Stomach smooth muscle (tissue), 2 donors: ENCODE measurements at regions not wholly inside any gene's neighbourhood (a gene's known extent, or its start where the extent isn't known, plus 50 kb on each side); places are given as distances from the start of the nearest gene placed in this dataset.

Experiments used
- H3K27ac ChIP-seq: one replicate; pipeline ENCODE4 v1.7.0; 2013; ENCODE audit warnings: mild to moderate bottlenecking, low read length, inconsistent platforms
- H3K27me3 ChIP-seq, 2 donors: one replicate each; pipeline ENCODE4 v1.7.0; 2013; ENCODE audit warnings: low read length in 2 of 2; ENCODE audit not compliant: insufficient read depth in 2 of 2, control insufficient read depth in 1 of 2
- H3K36me3 ChIP-seq, 2 donors: one replicate each; pipeline ENCODE4 v1.7.0; 2013; ENCODE audit warnings: low read length in 2 of 2; ENCODE audit not compliant: control insufficient read depth in 2 of 2, insufficient read depth in 2 of 2
- H3K4me1 ChIP-seq: one replicate; pipeline ENCODE4 v1.7.0; 2013; ENCODE audit warnings: low read length; ENCODE audit not compliant: control insufficient read depth, insufficient read depth
- H3K4me3 ChIP-seq, 2 donors: one replicate each; pipeline ENCODE4 v1.7.0; 2013; ENCODE audit warnings: low read length in 2 of 2
- H3K9ac ChIP-seq, 2 donors: one replicate each; pipeline ENCODE4 v1.7.0; 2013; ENCODE audit warnings: low read length in 2 of 2, mild to moderate bottlenecking in 1 of 2
- H3K9me3 ChIP-seq, 2 donors: one replicate each; pipeline ENCODE4 v1.7.0; 2013; ENCODE audit warnings: low read length in 2 of 2; ENCODE audit not compliant: control insufficient read depth in 2 of 2
- donor health status: healthy.
- donor health status: Pancreatic carcinoma.

DNA sequence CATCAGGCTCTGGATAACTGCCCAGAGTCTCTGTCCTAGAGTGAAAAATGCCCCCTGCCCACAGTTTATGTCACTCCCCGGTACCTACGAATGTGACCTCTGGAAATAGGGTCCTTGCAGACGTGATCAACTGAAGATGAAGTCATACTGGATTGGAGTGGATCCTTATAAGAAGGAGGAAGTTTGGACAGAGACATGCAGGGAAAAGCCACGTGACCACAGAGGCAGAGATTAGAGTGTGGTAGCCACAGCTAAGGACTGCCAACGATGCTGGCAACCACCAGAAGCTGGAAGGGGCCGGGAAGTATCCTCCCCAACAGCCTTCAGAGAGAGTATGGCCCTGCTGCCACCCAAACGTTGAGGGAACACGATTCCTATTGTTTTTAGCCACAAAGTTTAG, 101.2 kb upstream of the NCOR2 start:
- Histone ChIP-seq H3K36me3 (no peaks in the 10 kb centered on the region), H3K27me3 (no peaks in the 10 kb centered on the region), H3K27ac (no peak overlapping the region), H3K4me1 (peaks cover 2% of the 10 kb centered on the region), H3K4me3 (no peak overlapping the region), H3K9me3 (peaks cover 3 to 10% of the 10 kb centered on the region in 2 donors), H3K9ac (no peak overlapping the region)

DNA sequence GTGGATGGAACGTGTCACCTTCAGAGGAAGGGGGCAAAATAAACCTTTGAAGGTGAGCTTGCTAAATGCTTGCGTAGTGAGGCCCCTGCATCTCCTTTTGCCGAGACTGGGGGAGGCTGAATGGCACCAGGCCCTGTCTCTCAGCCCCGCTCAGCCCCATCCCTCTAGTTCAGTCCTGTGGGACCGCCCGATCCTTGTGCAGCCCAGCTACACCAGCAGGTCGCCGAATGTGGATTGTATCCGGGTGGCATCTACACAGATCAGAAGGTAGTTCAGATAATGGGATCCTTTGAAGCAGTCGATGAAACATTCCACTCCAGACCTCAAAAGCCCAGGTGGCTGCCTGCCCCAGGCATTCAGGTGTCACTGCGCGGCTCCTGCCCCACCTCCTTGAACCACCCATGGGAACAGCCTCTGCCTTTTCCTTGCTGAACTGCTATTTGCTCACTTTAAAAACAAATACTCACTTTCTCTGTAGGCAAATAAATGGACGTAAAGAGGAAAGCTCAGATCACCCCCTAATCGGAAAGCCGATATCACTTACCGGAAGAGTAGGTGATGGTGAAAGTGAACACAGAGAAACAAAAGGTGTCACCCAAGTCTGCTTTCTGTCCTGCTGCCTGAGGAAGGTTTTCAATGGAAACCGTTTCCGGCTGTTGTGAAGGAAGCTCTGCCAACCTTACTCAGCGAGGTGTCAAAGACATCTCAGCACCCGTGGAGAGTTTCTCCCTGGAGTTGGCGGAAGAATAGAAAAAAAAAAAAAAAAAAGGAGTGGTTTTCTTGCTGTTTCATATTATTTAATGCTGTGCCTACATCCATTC, 100.3 kb upstream of the NCOR2 start:
- Histone ChIP-seq H3K9me3 (peaks cover 3 to 10% of the 10 kb centered on the region in 2 donors), H3K4me1 (peaks cover 5% of the 10 kb centered on the region), H3K4me3 (no peak overlapping the region), H3K27me3 (no peaks in the 10 kb centered on the region), H3K36me3 (no peaks in the 10 kb centered on the region), H3K27ac (no peak overlapping the region), H3K9ac (no peak overlapping the region)

DNA sequence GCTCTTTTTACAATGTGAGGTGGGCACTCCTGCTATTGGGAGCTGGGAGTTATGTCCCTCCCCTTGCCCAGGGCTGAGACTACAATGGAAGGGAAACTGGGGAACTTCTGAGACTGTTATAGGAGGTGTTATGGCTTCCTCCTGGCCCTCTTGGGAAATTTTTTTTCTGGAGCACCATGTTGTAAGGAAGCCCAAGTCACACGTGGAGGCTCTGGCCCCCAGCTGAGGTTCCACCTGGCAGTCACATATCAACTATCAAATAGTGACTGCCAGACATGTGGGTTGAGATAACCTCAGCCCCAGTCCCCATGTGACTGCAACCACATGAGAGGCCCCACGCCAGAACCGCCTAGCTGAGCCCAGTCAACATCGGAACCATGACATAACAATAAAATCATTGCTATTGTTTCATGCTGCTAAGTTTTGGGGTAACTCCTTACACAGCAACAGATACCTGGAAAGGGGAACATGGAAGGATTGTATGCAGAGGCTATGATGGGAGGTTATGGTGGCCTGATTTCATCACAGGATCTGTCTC, 99.4 kb upstream of the NCOR2 start:
- Histone ChIP-seq H3K4me1 (peaks cover 5% of the 10 kb centered on the region), H3K9me3 (peaks cover 3 to 10% of the 10 kb centered on the region in 2 donors), H3K27ac (no peak overlapping the region), H3K4me3 (no peak overlapping the region), H3K36me3 (no peaks in the 10 kb centered on the region), H3K27me3 (no peaks in the 10 kb centered on the region), H3K9ac (no peak overlapping the region)

DNA sequence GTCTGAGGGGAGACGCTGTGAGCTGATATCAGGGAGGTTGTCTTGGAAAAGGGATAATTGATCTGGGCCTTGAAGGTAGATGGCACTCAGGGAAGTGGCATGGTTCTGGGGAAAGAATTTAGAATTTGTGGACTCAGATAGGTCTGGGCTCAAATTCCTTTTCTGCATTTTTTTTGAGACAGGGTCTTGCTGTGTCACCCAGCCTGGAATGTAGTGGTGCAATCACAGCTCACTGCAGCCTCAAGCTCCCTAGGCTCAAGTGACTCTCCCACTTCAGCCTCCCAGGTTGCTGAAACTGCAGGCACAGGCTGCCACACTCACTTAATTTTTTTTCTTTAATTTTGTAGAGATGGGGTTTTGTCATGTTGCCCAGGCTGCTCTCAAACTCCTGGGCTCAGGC, 98.1 kb upstream of the NCOR2 start:
- Histone ChIP-seq H3K36me3 (no peaks in the 10 kb centered on the region), H3K27me3 (no peaks in the 10 kb centered on the region), H3K9me3 (peaks cover 3 to 10% of the 10 kb centered on the region in 2 donors), H3K27ac (no peak overlapping the region), H3K9ac (no peak overlapping the region), H3K4me3 (no peak overlapping the region), H3K4me1 (peaks cover 5% of the 10 kb centered on the region)

DNA sequence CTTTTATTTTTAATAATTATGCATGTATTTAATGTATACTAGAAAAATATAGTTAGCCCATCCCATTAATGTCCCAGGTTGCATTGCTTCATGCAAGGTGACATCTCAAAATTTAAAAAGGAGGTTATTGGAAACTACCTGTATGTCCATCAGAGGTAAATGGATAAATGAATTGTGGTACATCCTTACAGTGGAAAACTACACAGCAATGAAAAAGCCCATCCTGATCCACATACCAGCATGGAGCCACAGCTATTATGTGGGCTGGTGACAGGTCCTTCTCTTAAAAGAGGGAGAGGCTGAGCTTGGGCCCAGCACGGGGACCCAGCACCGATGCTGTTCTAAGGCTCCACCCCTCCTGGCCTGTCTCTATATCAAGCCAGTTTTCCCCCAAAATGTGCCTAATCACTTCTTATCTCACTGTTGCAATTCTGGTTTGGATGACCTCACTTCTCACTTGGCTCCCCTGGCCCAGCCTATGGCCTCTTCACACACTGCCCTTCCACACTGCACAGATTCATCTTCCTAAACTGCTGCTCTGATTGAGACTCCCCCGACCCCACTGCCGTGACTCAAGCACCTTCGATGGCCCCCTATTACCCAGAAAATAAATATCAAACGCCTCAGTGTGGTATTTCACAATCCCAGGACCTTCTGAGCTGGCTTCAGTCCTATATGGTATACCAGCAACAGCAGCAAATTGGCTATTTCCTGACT, 97.1 kb upstream of the NCOR2 start:
- Histone ChIP-seq H3K27me3 (no peaks in the 10 kb centered on the region), H3K4me3 (no peak overlapping the region), H3K9ac (no peak overlapping the region), H3K36me3 (no peaks in the 10 kb centered on the region), H3K27ac (no peak overlapping the region), H3K9me3 (peaks cover 3 to 6% of the 10 kb centered on the region in 2 donors), H3K4me1 (peaks cover 5% of the 10 kb centered on the region)

DNA sequence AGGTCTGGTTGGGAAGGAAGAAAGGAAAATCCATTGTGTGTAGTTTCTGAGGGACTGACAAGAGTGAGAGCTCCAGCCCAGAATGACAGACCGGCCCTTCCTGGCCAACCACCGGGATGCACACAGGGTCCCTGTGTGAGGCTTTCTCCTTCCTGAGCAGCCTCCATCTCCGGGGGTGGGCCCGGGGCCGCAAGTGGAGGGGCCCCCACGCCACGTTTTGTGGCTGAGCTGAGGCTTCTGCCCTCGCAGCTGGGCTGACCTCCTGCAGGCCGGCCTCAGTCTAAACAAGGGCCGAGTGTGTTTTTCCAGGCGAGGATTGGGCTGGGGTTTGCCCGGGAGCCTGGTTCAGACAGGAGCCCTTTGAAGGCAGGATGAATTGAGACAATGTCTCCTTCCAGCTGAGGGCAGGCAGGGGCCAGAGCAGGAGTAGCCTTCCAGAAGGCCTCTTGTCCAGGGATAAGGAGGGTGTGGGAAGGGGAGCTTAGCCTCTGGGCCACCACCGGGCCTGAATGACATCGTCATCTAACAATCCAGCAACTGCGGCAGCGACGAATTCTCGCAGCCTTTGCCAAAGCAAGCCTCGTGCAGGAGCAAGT, 96.5 kb upstream of the NCOR2 start:
- no peak overlapping the region for H3K27ac ChIP-seq
- peaks cover 5% of the 10 kb centered on the region for H3K4me1 ChIP-seq
- H3K9me3 ChIP-seq = peaks cover 3 to 6% of the 10 kb centered on the region in 2 donors
- H3K4me3 ChIP-seq = no peak overlapping the region
- no peak overlapping the region for H3K9ac ChIP-seq
- H3K36me3 ChIP-seq = no peaks in the 10 kb centered on the region
- H3K27me3 ChIP-seq = no peaks in the 10 kb centered on the region

DNA sequence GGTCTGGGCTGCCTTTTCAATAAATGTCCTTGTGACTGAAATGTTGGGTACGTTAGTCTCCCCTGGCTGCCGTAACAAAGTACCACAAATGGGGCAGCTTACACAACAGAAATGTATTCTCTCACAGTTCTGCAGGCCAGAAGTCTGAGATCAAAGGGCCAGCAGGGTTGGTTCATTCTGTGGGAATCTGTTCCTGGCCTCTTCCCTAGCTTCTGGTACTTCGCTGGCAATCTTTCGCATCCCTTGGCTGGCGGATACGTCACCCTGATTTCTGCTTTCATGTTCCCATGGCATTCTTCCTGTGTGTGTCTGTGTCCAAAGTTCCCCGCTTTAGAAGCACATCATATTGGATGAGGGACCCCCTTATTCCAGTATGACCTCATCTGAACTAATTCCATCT, 95.8 kb upstream of the NCOR2 start:
- Histone ChIP-seq H3K9ac (no peak overlapping the region), H3K4me3 (no peak overlapping the region), H3K9me3 (peaks cover 3 to 6% of the 10 kb centered on the region in 2 donors), H3K36me3 (no peaks in the 10 kb centered on the region), H3K27me3 (no peaks in the 10 kb centered on the region), H3K27ac (no peak overlapping the region), H3K4me1 (peaks cover 5% of the 10 kb centered on the region)

DNA sequence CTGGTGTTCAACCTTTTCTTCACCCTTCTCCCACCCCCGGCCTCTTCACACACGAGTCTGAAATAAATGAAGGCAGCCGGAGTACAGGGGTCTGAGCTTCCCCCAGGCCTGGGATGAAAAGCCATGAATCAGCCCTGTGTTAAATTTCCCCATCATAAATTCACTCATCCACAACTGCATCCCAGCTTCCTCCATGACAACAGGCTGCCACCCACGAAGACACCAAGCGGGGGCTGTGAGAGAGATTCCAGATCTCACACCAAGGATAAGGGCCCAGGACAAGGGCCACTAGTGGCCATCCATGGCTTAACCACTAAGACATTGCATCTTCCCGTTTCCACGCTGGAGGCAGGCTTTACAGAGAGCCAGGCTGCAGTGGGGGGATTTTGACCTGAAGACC, 93.9 kb upstream of the NCOR2 start:
- Histone ChIP-seq H3K36me3 (no peaks in the 10 kb centered on the region), H3K9ac (no peak overlapping the region), H3K27me3 (no peaks in the 10 kb centered on the region), H3K4me3 (no peak overlapping the region), H3K9me3 (peaks cover 0 to under 1% of the 10 kb centered on the region in 2 donors), H3K27ac (no peak overlapping the region), H3K4me1 (peaks cover 9% of the 10 kb centered on the region)

DNA sequence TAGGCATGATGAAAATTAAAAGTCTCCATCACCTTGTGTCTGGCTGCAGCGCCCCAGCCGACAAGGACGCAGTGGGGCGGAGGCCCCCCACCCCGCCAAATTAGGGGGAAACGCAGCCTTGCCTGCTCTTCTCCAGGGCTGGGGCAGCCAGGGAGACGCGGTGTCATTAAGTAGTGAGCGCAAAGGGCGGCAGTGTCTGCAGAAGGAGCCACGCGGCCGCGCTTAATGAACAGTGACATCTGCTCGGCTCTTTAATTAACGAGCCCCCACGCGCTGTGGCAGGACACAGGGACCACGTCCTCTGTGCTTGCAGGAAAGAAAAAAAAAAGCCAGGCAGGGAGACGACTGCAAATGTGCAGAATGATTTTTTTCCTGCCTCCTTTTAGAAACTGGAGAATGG, 93.4 kb upstream of the NCOR2 start:
- no peak overlapping the region for H3K9ac ChIP-seq
- H3K27me3 ChIP-seq = no peaks in the 10 kb centered on the region
- H3K27ac ChIP-seq = no peak overlapping the region
- H3K4me3 ChIP-seq = no peak overlapping the region
- peaks cover 14% of the 10 kb centered on the region for H3K4me1 ChIP-seq
- H3K9me3 ChIP-seq = no peaks in the 10 kb centered on the region
- H3K36me3 ChIP-seq = no peaks in the 10 kb centered on the region

DNA sequence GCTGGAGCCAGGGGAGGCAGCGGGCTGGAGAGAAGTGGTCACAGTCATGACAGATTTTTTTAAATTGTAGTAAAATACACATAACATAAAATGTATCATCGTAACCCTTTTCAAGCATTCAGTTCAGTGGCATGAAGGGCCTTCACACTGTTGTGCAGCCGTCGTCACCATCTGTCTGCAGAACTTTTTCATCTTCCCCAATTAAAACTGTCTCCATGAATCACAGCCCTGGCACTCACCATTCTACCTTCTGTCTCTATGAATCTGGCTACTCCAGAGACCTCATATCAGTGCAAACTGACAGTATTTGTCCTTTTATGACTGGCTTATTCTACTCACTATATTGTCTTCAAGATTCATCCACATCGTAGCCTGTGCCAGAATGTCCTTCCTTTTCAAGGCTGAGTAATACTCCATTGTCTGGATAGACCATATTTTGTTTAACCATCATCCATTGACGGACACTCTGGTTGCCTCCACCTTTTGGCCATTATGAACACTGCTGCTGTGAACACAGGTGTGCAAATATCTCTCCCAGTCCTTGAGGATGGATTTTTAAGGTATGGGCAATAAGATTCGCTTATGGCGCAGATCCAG, 91.5 kb upstream of the NCOR2 start:
- no peak overlapping the region for H3K9ac ChIP-seq
- no peaks in the 10 kb centered on the region for H3K36me3 ChIP-seq
- H3K27me3 ChIP-seq = no peaks in the 10 kb centered on the region
- peaks cover 27% of the 10 kb centered on the region for H3K4me1 ChIP-seq
- H3K27ac ChIP-seq = no peak overlapping the region
- no peaks in the 10 kb centered on the region for H3K9me3 ChIP-seq
- no peak overlapping the region for H3K4me3 ChIP-seq
